Liver (tissue), 3 donors: ENCODE measurements at regions not wholly inside any gene's neighbourhood (a gene's known extent, or its start where the extent isn't known, plus 50 kb on each side); places are given as distances from the start of the nearest gene placed in this dataset.

Source experiments
- EGR1 ChIP-seq, 2 donors: IDR thresholded peaks; 2 replicates each; pipeline ENCODE4 v1.6.1; 2016 to 2018; ENCODE audit warnings: antibody characterized with exemption in 2 of 2, low read depth in 2 of 2
- NR2F2 ChIP-seq: IDR thresholded peaks from 2 replicates; pipeline ENCODE4 v1.6.1; 2016; ENCODE audit warnings: antibody characterized with exemption
- RAD21 ChIP-seq, 2 donors: IDR thresholded peaks; 2 replicates each; pipeline ENCODE4 v1.6.1; 2016; ENCODE audit warnings: antibody characterized with exemption in 2 of 2, mild to moderate bottlenecking in 2 of 2
- SP1 ChIP-seq: IDR thresholded peaks from 2 replicates; pipeline ENCODE4 v1.6.1; 2018; ENCODE audit warnings: antibody characterized with exemption, mild to moderate bottlenecking
- TAF1 ChIP-seq: conservative IDR thresholded peaks from 2 replicates; pipeline ENCODE4 v1.6.1; 2016; ENCODE audit warnings: antibody characterized with exemption, mild to moderate bottlenecking
- YY1 ChIP-seq: IDR thresholded peaks from 2 replicates; pipeline ENCODE4 v1.6.1; 2016; ENCODE audit warnings: antibody characterized with exemption, mild to moderate bottlenecking
- ZBTB33 ChIP-seq: IDR thresholded peaks from 2 replicates; pipeline ENCODE4 v1.6.1; 2016; ENCODE audit warnings: antibody characterized with exemption
- TF ChIP-seq, protein P1 (sequence below): fragments of 150-350 bp; IDR thresholded peaks from 2 replicates; pipeline ENCODE4 v1.5.1; 2017; ENCODE audit warnings: improper control_type of control experiment, low read depth, low read length; ENCODE audit not compliant: missing input control
- TF ChIP-seq, protein P2 (sequence below): IDR thresholded peaks from 2 replicates; pipeline ENCODE4 v1.6.1; 2016; ENCODE audit warnings: antibody characterized with exemption
- TF ChIP-seq, protein P3 (sequence below): IDR thresholded peaks from 2 replicates; pipeline ENCODE4 v1.6.1; 2016; ENCODE audit warnings: antibody characterized with exemption, mild to moderate bottlenecking
- donor health status: healthy.
- donor health status: healthy.

- TF ChIP-seq, protein P1, sequence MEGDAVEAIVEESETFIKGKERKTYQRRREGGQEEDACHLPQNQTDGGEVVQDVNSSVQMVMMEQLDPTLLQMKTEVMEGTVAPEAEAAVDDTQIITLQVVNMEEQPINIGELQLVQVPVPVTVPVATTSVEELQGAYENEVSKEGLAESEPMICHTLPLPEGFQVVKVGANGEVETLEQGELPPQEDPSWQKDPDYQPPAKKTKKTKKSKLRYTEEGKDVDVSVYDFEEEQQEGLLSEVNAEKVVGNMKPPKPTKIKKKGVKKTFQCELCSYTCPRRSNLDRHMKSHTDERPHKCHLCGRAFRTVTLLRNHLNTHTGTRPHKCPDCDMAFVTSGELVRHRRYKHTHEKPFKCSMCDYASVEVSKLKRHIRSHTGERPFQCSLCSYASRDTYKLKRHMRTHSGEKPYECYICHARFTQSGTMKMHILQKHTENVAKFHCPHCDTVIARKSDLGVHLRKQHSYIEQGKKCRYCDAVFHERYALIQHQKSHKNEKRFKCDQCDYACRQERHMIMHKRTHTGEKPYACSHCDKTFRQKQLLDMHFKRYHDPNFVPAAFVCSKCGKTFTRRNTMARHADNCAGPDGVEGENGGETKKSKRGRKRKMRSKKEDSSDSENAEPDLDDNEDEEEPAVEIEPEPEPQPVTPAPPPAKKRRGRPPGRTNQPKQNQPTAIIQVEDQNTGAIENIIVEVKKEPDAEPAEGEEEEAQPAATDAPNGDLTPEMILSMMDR: no peak
- TF ChIP-seq, protein P2, sequence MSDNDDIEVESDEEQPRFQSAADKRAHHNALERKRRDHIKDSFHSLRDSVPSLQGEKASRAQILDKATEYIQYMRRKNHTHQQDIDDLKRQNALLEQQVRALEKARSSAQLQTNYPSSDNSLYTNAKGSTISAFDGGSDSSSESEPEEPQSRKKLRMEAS: no peak
- TF ChIP-seq RAD21 (IDR thresholded peaks at IDR 0.05): no peak
- TF ChIP-seq TAF1: no peak
- TF ChIP-seq ZBTB33: no peak
- TF ChIP-seq, protein P3, sequence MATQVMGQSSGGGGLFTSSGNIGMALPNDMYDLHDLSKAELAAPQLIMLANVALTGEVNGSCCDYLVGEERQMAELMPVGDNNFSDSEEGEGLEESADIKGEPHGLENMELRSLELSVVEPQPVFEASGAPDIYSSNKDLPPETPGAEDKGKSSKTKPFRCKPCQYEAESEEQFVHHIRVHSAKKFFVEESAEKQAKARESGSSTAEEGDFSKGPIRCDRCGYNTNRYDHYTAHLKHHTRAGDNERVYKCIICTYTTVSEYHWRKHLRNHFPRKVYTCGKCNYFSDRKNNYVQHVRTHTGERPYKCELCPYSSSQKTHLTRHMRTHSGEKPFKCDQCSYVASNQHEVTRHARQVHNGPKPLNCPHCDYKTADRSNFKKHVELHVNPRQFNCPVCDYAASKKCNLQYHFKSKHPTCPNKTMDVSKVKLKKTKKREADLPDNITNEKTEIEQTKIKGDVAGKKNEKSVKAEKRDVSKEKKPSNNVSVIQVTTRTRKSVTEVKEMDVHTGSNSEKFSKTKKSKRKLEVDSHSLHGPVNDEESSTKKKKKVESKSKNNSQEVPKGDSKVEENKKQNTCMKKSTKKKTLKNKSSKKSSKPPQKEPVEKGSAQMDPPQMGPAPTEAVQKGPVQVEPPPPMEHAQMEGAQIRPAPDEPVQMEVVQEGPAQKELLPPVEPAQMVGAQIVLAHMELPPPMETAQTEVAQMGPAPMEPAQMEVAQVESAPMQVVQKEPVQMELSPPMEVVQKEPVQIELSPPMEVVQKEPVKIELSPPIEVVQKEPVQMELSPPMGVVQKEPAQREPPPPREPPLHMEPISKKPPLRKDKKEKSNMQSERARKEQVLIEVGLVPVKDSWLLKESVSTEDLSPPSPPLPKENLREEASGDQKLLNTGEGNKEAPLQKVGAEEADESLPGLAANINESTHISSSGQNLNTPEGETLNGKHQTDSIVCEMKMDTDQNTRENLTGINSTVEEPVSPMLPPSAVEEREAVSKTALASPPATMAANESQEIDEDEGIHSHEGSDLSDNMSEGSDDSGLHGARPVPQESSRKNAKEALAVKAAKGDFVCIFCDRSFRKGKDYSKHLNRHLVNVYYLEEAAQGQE: no peak
- TF ChIP-seq EGR1 (IDR thresholded peaks at IDR 0.05; ENCODE audit: low read depth in 2 of 2): no peak
- no peak for TF ChIP-seq YY1
- TF ChIP-seq SP1: no peak
- no peak for TF ChIP-seq NR2F2
Observed at GRCh38 chr2:5969303-5969702, 277.1 kb downstream of the SOX11 start.
